Ovary (tissue), 3 donors: ENCODE measurements at regions not wholly inside any gene's neighbourhood (a gene's known extent, or its start where the extent isn't known, plus 50 kb on each side); places are given as distances from the start of the nearest gene placed in this dataset.

ENCODE experiments used
- EP300 ChIP-seq: sonication (generic); formaldehyde crosslinking; IDR thresholded peaks from one replicate; pipeline ENCODE4 v1.6.1; 2017; ENCODE audit warnings: antibody characterized with exemption
- TF ChIP-seq, protein P1 (sequence below), 3 donors: fragments of 450-650 bp in 2 of 3; fragments of 200-600 bp in 1 of 3; IDR thresholded peaks; one replicate each; pipeline versions ENCODE4 v1.5.1 to v1.8.0; 2016 to 2022; ENCODE audit warnings: antibody characterized with exemption in 3 of 3, mild to moderate bottlenecking in 1 of 3
- donor health status: DM: no; HTN: no; CAD: no.

DNA sequence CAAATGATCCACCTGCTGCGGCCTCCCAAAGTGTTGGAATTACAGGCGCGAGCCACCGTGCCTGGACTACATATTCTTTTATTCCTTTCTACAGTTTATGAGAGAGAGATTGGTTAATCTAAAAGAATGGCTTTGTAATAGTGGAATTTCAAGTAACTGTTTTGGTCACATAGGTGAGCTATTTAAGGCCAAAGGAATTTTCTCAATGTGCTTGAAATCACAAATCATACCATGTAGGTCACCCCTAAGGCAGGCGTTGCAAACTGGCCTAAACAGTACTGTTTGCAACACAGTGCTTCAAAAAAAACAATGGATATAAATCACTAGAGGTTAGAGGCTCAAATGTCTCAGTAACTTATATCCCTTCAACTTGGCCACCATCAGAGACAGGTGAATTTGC lies 103.7 kb upstream of the PTPRR start:
- TF ChIP-seq, protein P1, sequence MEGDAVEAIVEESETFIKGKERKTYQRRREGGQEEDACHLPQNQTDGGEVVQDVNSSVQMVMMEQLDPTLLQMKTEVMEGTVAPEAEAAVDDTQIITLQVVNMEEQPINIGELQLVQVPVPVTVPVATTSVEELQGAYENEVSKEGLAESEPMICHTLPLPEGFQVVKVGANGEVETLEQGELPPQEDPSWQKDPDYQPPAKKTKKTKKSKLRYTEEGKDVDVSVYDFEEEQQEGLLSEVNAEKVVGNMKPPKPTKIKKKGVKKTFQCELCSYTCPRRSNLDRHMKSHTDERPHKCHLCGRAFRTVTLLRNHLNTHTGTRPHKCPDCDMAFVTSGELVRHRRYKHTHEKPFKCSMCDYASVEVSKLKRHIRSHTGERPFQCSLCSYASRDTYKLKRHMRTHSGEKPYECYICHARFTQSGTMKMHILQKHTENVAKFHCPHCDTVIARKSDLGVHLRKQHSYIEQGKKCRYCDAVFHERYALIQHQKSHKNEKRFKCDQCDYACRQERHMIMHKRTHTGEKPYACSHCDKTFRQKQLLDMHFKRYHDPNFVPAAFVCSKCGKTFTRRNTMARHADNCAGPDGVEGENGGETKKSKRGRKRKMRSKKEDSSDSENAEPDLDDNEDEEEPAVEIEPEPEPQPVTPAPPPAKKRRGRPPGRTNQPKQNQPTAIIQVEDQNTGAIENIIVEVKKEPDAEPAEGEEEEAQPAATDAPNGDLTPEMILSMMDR (IDR thresholded peaks at IDR 0.05): no peak
- TF ChIP-seq EP300: no peak
